ENCODE measurements at regions not wholly inside any gene's neighbourhood (a gene's known extent, or its start where the extent isn't known, plus 50 kb on each side); places are given as distances from the start of the nearest gene placed in this dataset.

GRCh38 chr5:115732026-115732425 is 84.4 kb downstream of the CDO1 start:
- TF ChIP-seq CTCF (IDR thresholded peaks at IDR 0.05) (no peak), JUND (IDR thresholded peaks at IDR 0.05) (no peak), POLR2AphosphoS5 (IDR thresholded peaks at IDR 0.05; ENCODE audit: low read depth, low read length) (no peak), USF2 (IDR thresholded peaks at IDR 0.05; ENCODE audit: borderline replicate concordance, low read depth, low read length) (no peak), RFX5 (IDR thresholded peaks at IDR 0.05; ENCODE audit: low read length) (no peak), ELF1 (IDR thresholded peaks at IDR 0.05) (no peak), USF1 (IDR thresholded peaks at IDR 0.05; ENCODE audit: borderline replicate concordance, low read depth) (no peak), NFIC (IDR thresholded peaks at IDR 0.05; ENCODE audit: borderline replicate concordance) (no peak), MAX (IDR thresholded peaks at IDR 0.05; ENCODE audit: low read depth) (no peak), EZH2phosphoT487 (IDR thresholded peaks at IDR 0.05; ENCODE audit: borderline replicate concordance, low read depth) (no peak), GABPA (IDR thresholded peaks at IDR 0.05; ENCODE audit: low read depth) (no peak), FOSL2 (IDR thresholded peaks at IDR 0.05; ENCODE audit: borderline replicate concordance, low read depth) (no peak)
